HepG2 (cell line): ENCODE measurements at regions not wholly inside any gene's neighbourhood (a gene's known extent, or its start where the extent isn't known, plus 50 kb on each side); places are given as distances from the start of the nearest gene placed in this dataset.

Experiments
- ATAC-seq: fragments of 200-7000 bp; cut with Tn5 transposase; 3 replicates; pipeline ENCODE4 v1.9.1; 2020; ENCODE audit warnings: mild to moderate bottlenecking, moderate library complexity
- BruUV-seq: library from RNA; stranded (reverse); fragments of 400-500 nt; replicated peaks from 2 replicates; lab custom pipeline; 2021; lab: Mats Ljungman, UMichigan
- CTCF ChIA-PET: fragments of 300-600 bp; formaldehyde crosslinking; extraction: SDS; loops from one replicate; lab custom pipeline; 2021; ENCODE audit warnings: low total read pairs, inconsistent platforms, low intra/inter-chr PET ratio; lab: Yijun Ruan, JAX
- POLR2A ChIA-PET: fragments of 350-600 bp; sonication (Branson Sonifier 250); formaldehyde crosslinking; loops from one replicate; lab custom pipeline; 2020; ENCODE audit warnings: antibody characterized with exemption, inconsistent platforms; lab: Yijun Ruan, JAX
- DNase-seq: peaks from one replicate; pipeline ENCODE4 v3.0.0-alpha.2; 2015; ENCODE audit warnings: low spot score
- FAIRE-seq: peaks from 3 replicates; lab custom pipeline; 2011; peaks lifted over from hg19 to GRCh38; lab: Jason Lieb, UNC
- H2AFZ ChIP-seq: one replicate; pipeline ENCODE4 v1.6.1; 2011; ENCODE audit warnings: low read length, inconsistent platforms
- H3K27ac ChIP-seq: fragments of 300-600 bp; 3 replicates; pipeline ENCODE4 v1.8.0; 2011; ENCODE audit warnings: mixed run types, mild to moderate bottlenecking, mixed read lengths, low read length, inconsistent platforms; ENCODE audit not compliant: insufficient read depth; ENCODE audit errors: extremely low read length
- H3K27me3 ChIP-seq, 2 experiments: fragments of 200-600 bp in 1 of 2; 2 replicates in 1 of 2; 3 replicates in 1 of 2; pipeline versions ENCODE4 v1.6.0 to v1.8.0; 2011; ENCODE audit warnings: low read length in 2 of 2, mild to moderate bottlenecking in 2 of 2, moderate library complexity in 2 of 2, inconsistent platforms in 1 of 2; ENCODE audit not compliant: insufficient read depth in 2 of 2, control insufficient read depth in 1 of 2
- H3K36me3 ChIP-seq, 2 experiments: fragments of 200-600 bp in 1 of 2; replicated peaks in 1 of 2; 2 replicates in 1 of 2; 3 replicates in 1 of 2; pipeline versions ENCODE4 v1.5.1 to v1.8.0; 2011; ENCODE audit warnings: low read length in 2 of 2, inconsistent platforms in 1 of 2; ENCODE audit not compliant: insufficient read depth in 2 of 2, control insufficient read depth in 1 of 2
- H3K4me1 ChIP-seq: 2 replicates; pipeline ENCODE4 v1.5.1; 2012; ENCODE audit warnings: low read length, inconsistent platforms; ENCODE audit not compliant: insufficient read depth
- H3K4me2 ChIP-seq: 2 replicates; pipeline ENCODE4 v1.6.0; 2011; ENCODE audit warnings: low read depth, low read length, inconsistent platforms
- H3K4me3 ChIP-seq, 3 experiments: fragments of 200-600 bp in 1 of 3; sonication (generic), shearing (Covaris generic) in 1 of 3; replicated peaks in 1 of 3; 2 replicates each; pipeline ENCODE4 v1.5.1; 2011 to 2016; ENCODE audit warnings: low read length in 3 of 3, inconsistent platforms in 2 of 3, low read depth in 2 of 3, mild to moderate bottlenecking in 2 of 3, control low read depth in 1 of 3, mixed read lengths in 1 of 3; ENCODE audit not compliant: insufficient read depth in 1 of 3
- H3K79me2 ChIP-seq: one replicate; pipeline ENCODE4 v1.6.1; 2011; ENCODE audit warnings: low read length, inconsistent platforms; ENCODE audit not compliant: insufficient read depth
- H3K9ac ChIP-seq: 2 replicates; pipeline ENCODE4 v1.6.0; 2011; ENCODE audit warnings: mild to moderate bottlenecking, low read depth, low read length, inconsistent platforms; ENCODE audit not compliant: insufficient read depth
- H3K9me3 ChIP-seq: 2 replicates; pipeline ENCODE4 v1.5.1; 2012; ENCODE audit warnings: mild to moderate bottlenecking, low read length
- H4K20me1 ChIP-seq: 2 replicates; pipeline ENCODE4 v1.6.0; 2011; ENCODE audit warnings: inconsistent platforms, mild to moderate bottlenecking, low read length, moderate library complexity; ENCODE audit not compliant: insufficient read depth
- BRF2 ChIP-seq: sonication (generic); formaldehyde crosslinking; IDR thresholded peaks from 2 replicates; pipeline ENCODE4 v1.8.1; 2022; ENCODE audit warnings: mild to moderate bottlenecking, missing genetic modification reagents
- HES4 ChIP-seq: sonication (generic); formaldehyde crosslinking; IDR thresholded peaks from 2 replicates; pipeline ENCODE4 v1.9.0; 2021; ENCODE audit warnings: mild to moderate bottlenecking, missing genetic modification reagents, borderline replicate concordance
- HOXD1 ChIP-seq: sonication (generic); formaldehyde crosslinking; IDR thresholded peaks from 2 replicates; pipeline ENCODE4 v1.5.0; 2020; ENCODE audit warnings: missing genetic modification reagents
- KDM1A ChIP-seq: IDR thresholded peaks from 2 replicates; pipeline ENCODE4 v1.6.1; 2016; ENCODE audit warnings: missing compliant biosample characterization
- MBNL3 ChIP-seq: fragments of 250-450 bp; sonication (Bioruptor Pico); conservative IDR thresholded peaks from 2 replicates; pipeline ENCODE4 v1.8.0; 2022; ENCODE audit warnings: mild to moderate bottlenecking, inconsistent platforms
- MLX ChIP-seq: IDR thresholded peaks from 2 replicates; pipeline ENCODE4 v1.6.1; 2016
- NCOA1 ChIP-seq: sonication (generic); formaldehyde crosslinking; IDR thresholded peaks from 2 replicates; pipeline ENCODE4 v1.9.0; 2021; ENCODE audit warnings: missing genetic modification reagents
- SAP130 ChIP-seq: IDR thresholded peaks from 2 replicates; pipeline ENCODE4 v1.6.1; 2016; ENCODE audit warnings: low read depth
- SMAD1 ChIP-seq: sonication (generic); formaldehyde crosslinking; IDR thresholded peaks from 2 replicates; pipeline ENCODE4 v1.4.0; 2020; ENCODE audit warnings: missing genetic modification reagents, low read depth, mild to moderate bottlenecking, borderline replicate concordance
- TARDBP ChIP-seq: sonication (generic); formaldehyde crosslinking; IDR thresholded peaks from 2 replicates; pipeline ENCODE4 v1.8.0; 2022; ENCODE audit warnings: mild to moderate bottlenecking, missing genetic modification reagents
- THYN1 ChIP-seq: sonication (generic); formaldehyde crosslinking; IDR thresholded peaks from 2 replicates; pipeline ENCODE4 v1.8.1; 2023; ENCODE audit warnings: low read depth, mild to moderate bottlenecking, moderate library complexity, missing genetic modification reagents, borderline replicate concordance
- TMF1 ChIP-seq: sonication (generic); formaldehyde crosslinking; IDR thresholded peaks from 2 replicates; pipeline ENCODE4 v1.8.1; 2022; ENCODE audit warnings: low read depth, missing genetic modification reagents
- ZFX ChIP-seq: sonication (generic); formaldehyde crosslinking; IDR thresholded peaks from 2 replicates; pipeline ENCODE4 v1.4.0; 2020; ENCODE audit warnings: mild to moderate bottlenecking, low read depth, missing genetic modification reagents, moderate library complexity
- ZMYM4 ChIP-seq: sonication (generic); formaldehyde crosslinking; IDR thresholded peaks from 2 replicates; pipeline ENCODE4 v1.8.1; 2023; ENCODE audit warnings: mild to moderate bottlenecking, missing genetic modification reagents
- ZNF124 ChIP-seq: sonication (generic); formaldehyde crosslinking; IDR thresholded peaks from 2 replicates; pipeline ENCODE4 v1.4.0; 2020; ENCODE audit warnings: missing genetic modification reagents
- ZNF552 ChIP-seq: sonication (generic); formaldehyde crosslinking; IDR thresholded peaks from 2 replicates; pipeline ENCODE4 v1.9.0; 2022; ENCODE audit warnings: missing genetic modification reagents, mild to moderate bottlenecking, borderline replicate concordance
- ZNF563 ChIP-seq: sonication (generic); formaldehyde crosslinking; IDR thresholded peaks from 2 replicates; pipeline ENCODE4 v1.8.0; 2022; ENCODE audit warnings: mild to moderate bottlenecking, moderate library complexity, missing genetic modification reagents
- ZNF75D ChIP-seq: sonication (generic); formaldehyde crosslinking; IDR thresholded peaks from 2 replicates; pipeline ENCODE4 v1.8.1; 2023; ENCODE audit warnings: missing genetic modification reagents, mild to moderate bottlenecking, borderline replicate concordance
- ZNF878 ChIP-seq: sonication (generic); formaldehyde crosslinking; IDR thresholded peaks from 2 replicates; pipeline ENCODE4 v1.8.1; 2023; ENCODE audit warnings: mild to moderate bottlenecking, missing genetic modification reagents, moderate library complexity
- ZSCAN21 ChIP-seq: sonication (generic); formaldehyde crosslinking; IDR thresholded peaks from 2 replicates; pipeline ENCODE4 v1.8.0; 2022; ENCODE audit warnings: mild to moderate bottlenecking, missing genetic modification reagents, moderate library complexity, borderline replicate concordance
- WGBS: methylation state at CpG from one replicate; pipeline ENCODE4 v1.1.6; 2017; ENCODE audit warnings: low lambda C conversion rate; 5-methylcytosine and 5-hydroxymethylcytosine counted together
- in situ Hi-C: cut with HindIII; loops from 2 replicates; pipeline ENCODE4 v1.10.0; 2017; ENCODE audit warnings: low pct_unique_long_range_greater_than_20kb; ENCODE audit not compliant: extremely low pct_ligation_motif_present
- intact Hi-C: fragments of 100-400 bp; cut with micrococcal nuclease; formaldehyde crosslinking; loops from one replicate; pipeline ENCODE4 v1.10.0; 2022; ENCODE audit not compliant: unreplicated experiment
- TF ChIP-seq, protein P1 (sequence below): sonication (generic); formaldehyde crosslinking; conservative IDR thresholded peaks from 2 replicates; pipeline ENCODE4 v1.8.0; 2022; ENCODE audit warnings: missing genetic modification reagents

GRCh38 chr12:92487138-92487485 lies 215.7 kb upstream of the PLEKHG7 start (continued):
- no peak for TF ChIP-seq ZNF75D
- no peak for TF ChIP-seq ZNF563 (CRISPR knock-in tag)
- TF ChIP-seq TMF1 (CRISPR knock-in tag): no peak

DNA sequence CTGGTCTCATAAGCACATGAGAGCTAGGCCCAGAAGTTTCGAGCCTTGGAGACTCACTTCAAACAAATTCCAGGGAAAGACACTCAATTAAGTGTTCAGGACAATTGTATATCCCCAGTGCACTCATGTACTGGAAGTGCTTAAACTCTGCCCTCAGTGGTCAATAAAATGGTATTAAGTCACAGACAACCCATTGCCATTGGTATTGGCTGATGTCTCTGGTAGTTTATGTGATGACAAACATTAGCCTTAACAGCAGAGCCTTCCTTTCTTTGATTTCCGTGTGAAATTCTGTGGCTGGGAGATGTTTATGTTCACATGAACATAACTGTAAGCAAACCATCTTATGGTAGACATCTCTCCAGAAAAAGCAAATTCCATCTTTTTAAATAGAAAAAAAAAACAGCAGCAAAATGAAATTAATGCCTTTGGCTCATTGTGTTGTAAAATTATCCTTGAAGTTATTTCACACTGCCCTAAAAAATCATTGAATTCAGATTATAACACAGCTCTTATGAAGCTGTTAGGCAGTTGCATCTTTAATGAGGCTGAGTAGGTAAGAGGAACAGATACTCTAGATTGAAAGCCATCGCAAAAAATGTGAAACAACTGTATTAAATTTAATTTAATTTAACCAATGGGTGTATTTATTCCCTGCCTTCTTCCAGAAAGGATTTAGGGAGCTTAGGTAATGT lies 216.2 kb upstream of the PLEKHG7 start:
- Histone ChIP-seq H3K27me3 (no peaks in the 10 kb centered on the region), H4K20me1 (no peaks in the 10 kb centered on the region), H3K4me1 (no peaks in the 10 kb centered on the region), H3K4me3 (no peak overlapping the region), H3K9me3 (no peaks in the 10 kb centered on the region), H3K79me2 (no peaks in the 10 kb centered on the region), H3K36me3 (no peaks in the 10 kb centered on the region), H3K27ac (no peak overlapping the region), H3K9ac (no peak overlapping the region), H2AFZ (no peak overlapping the region), H3K4me2 (no peak overlapping the region)
- TF ChIP-seq HES4 (CRISPR knock-in tag) (no peak), ZNF878 (CRISPR knock-in tag) (no peak), ZNF552 (CRISPR knock-in tag) (no peak), THYN1 (CRISPR knock-in tag) (no peak), ZFX (no peak), HOXD1 (no peak), KDM1A (CRISPR knock-in tag) (no peak), NCOA1 (no peak), SMAD1 (no peak), ZMYM4 (CRISPR knock-in tag) (no peak), SAP130 (CRISPR knock-in tag) (no peak), MLX (no peak), TARDBP (CRISPR knock-in tag) (no peak), MBNL3 (no peak), BRF2 (CRISPR knock-in tag) (no peak), ZNF124 (no peak), ZSCAN21 (CRISPR knock-in tag) (no peak)
- TF ChIP-seq, protein P1, sequence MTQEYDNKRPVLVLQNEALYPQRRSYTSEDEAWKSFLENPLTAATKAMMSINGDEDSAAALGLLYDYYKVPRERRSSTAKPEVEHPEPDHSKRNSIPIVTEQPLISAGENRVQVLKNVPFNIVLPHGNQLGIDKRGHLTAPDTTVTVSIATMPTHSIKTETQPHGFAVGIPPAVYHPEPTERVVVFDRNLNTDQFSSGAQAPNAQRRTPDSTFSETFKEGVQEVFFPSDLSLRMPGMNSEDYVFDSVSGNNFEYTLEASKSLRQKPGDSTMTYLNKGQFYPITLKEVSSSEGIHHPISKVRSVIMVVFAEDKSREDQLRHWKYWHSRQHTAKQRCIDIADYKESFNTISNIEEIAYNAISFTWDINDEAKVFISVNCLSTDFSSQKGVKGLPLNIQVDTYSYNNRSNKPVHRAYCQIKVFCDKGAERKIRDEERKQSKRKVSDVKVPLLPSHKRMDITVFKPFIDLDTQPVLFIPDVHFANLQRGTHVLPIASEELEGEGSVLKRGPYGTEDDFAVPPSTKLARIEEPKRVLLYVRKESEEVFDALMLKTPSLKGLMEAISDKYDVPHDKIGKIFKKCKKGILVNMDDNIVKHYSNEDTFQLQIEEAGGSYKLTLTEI (CRISPR knock-in tag): no peak
- DNase-seq (no peak), ATAC-seq (no peak), FAIRE-seq (no peak)
- intact Hi-C loops (no loop called here), in situ Hi-C loops (no loop called here)
- WGBS: 10% methylated on average over 3 of the region's 3 CpGs
- ChIA-PET CTCF (no interaction called here), POLR2A (no interaction called here)
- no TSS peak for BruUV-seq
